Ectodermal cell (in vitro differentiated cells): ENCODE measurements at regions not wholly inside any gene's neighbourhood (a gene's known extent, or its start where the extent isn't known, plus 50 kb on each side); places are given as distances from the start of the nearest gene placed in this dataset.

Experiments used
- H3K27ac ChIP-seq: 2 replicates; pipeline ENCODE4 v1.7.0; 2013; ENCODE audit warnings: mild to moderate bottlenecking, low read depth, low read length; ENCODE audit not compliant: insufficient read depth, poor library complexity, severe bottlenecking
- H3K27me3 ChIP-seq: 2 replicates; pipeline ENCODE4 v1.7.0; 2013; ENCODE audit warnings: mild to moderate bottlenecking, low read length; ENCODE audit not compliant: insufficient read depth, control insufficient read depth, poor library complexity, severe bottlenecking
- H3K36me3 ChIP-seq: one replicate; pipeline ENCODE4 v1.7.0; 2013; ENCODE audit warnings: low read length; ENCODE audit not compliant: control insufficient read depth, insufficient read depth
- H3K4me1 ChIP-seq: one replicate; pipeline ENCODE4 v1.7.0; 2013; ENCODE audit warnings: low read length; ENCODE audit not compliant: control insufficient read depth, insufficient read depth
- H3K4me3 ChIP-seq: 2 replicates; pipeline ENCODE4 v1.7.0; 2013; ENCODE audit warnings: low read depth, low read length, control low read depth; ENCODE audit not compliant: insufficient read depth
- H3K9me3 ChIP-seq: 2 replicates; pipeline ENCODE4 v1.7.0; 2013; ENCODE audit warnings: mild to moderate bottlenecking, low read length, moderate library complexity; ENCODE audit not compliant: control insufficient read depth
- WGBS, 2 experiments: methylation state at CpG; one replicate each; pipeline ENCODE4 v1.1.7; 2013; ENCODE audit warnings: missing lambda C conversion rate in 2 of 2; 5-methylcytosine and 5-hydroxymethylcytosine counted together

- Histone ChIP-seq H3K36me3 (no peaks in the 10 kb centered on the region), H3K4me1 (peaks cover 4% of the 10 kb centered on the region), H3K27ac (no peak overlapping the region), H3K4me3 (no peak overlapping the region), H3K9me3 (no peaks in the 10 kb centered on the region), H3K27me3 (no peaks in the 10 kb centered on the region)
- WGBS, 2 experiments: 88 to 94% methylated on average over 3 of the region's 3 CpGs
These were observed 157.6 kb downstream of the GASK1B start for GRCh38 chr4:158015241-158015640.

DNA sequence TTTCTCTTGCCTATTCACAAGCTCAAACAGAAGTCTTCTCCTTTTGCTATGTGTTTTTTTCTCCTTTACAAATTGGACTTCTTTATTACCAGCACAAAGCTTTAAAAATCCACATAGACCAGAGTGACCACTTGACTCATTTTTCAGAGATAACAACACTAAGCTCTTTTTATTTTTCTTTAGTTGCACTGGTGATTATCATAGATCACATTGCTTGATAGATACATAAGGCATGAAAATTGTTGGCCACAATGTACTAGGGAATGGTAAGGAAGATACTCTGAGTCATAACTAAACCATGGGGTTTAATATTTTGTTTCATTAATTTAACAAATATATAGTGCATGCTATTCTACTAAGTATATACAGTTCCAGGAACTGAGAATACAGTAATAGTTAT is 159.0 kb downstream of the GASK1B start:
- Histone ChIP-seq H3K9me3 (no peaks in the 10 kb centered on the region), H3K27me3 (no peaks in the 10 kb centered on the region), H3K4me1 (peaks cover 4% of the 10 kb centered on the region), H3K36me3 (no peaks in the 10 kb centered on the region), H3K4me3 (no peak overlapping the region), H3K27ac (no peak overlapping the region)

DNA sequence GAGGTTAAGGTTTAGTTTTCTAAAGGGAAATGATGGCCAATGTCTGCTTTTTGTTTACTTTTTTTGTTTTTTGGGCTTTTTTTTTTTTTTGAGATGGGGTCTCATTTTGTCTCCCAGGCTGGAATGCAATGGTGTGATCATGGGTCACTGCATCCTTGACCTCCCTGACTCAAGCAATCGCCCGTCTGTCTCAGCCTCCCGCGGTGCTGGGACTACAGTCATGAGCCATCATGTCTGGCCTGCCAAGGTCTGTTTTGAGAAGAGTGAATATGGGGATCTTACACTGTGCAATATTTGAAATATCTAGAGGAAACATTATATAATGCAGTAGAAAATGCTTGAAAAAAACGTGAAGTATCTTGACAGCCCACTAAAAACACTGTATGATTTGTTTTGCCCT is 162.5 kb downstream of the GASK1B start:
- no peaks in the 10 kb centered on the region for H3K27me3 ChIP-seq
- peak overlapping the region; percentile 38 for H3K27ac ChIP-seq
- H3K4me1 ChIP-seq: no peaks in the 10 kb centered on the region
- no peak overlapping the region for H3K4me3 ChIP-seq
- no peaks in the 10 kb centered on the region for H3K36me3 ChIP-seq
- no peaks in the 10 kb centered on the region for H3K9me3 ChIP-seq
- 66 to 78% methylated on average over 3 to 5 of the region's 5 CpGs for WGBS, 2 experiments

- H3K27me3 ChIP-seq: no peaks in the 10 kb centered on the region
- no peaks in the 10 kb centered on the region for H3K4me1 ChIP-seq
- WGBS, 2 experiments: 97 to 98% methylated on average over 6 of the region's 6 CpGs
- H3K36me3 ChIP-seq: no peaks in the 10 kb centered on the region
- H3K4me3 ChIP-seq: no peak overlapping the region
- H3K27ac ChIP-seq: no peak overlapping the region
- no peaks in the 10 kb centered on the region for H3K9me3 ChIP-seq
These were observed 164.1 kb downstream of the GASK1B start for GRCh38 chr4:158008551-158009218.

GRCh38 chr4:158007566-158007965 is 165.3 kb downstream of the GASK1B start:
- H3K4me3 ChIP-seq: no peak overlapping the region
- H3K4me1 ChIP-seq: no peaks in the 10 kb centered on the region
- H3K27me3 ChIP-seq: no peaks in the 10 kb centered on the region
- no peaks in the 10 kb centered on the region for H3K36me3 ChIP-seq
- no peaks in the 10 kb centered on the region for H3K9me3 ChIP-seq
- no peak overlapping the region for H3K27ac ChIP-seq
- 92 to 93% methylated on average over 3 of the region's 3 CpGs for WGBS, 2 experiments

GRCh38 chr4:158006990-158007389 is 165.8 kb downstream of the GASK1B start:
- Histone ChIP-seq H3K27me3 (no peaks in the 10 kb centered on the region), H3K27ac (no peak overlapping the region), H3K9me3 (no peaks in the 10 kb centered on the region), H3K4me3 (no peak overlapping the region), H3K36me3 (no peaks in the 10 kb centered on the region), H3K4me1 (no peaks in the 10 kb centered on the region)

DNA sequence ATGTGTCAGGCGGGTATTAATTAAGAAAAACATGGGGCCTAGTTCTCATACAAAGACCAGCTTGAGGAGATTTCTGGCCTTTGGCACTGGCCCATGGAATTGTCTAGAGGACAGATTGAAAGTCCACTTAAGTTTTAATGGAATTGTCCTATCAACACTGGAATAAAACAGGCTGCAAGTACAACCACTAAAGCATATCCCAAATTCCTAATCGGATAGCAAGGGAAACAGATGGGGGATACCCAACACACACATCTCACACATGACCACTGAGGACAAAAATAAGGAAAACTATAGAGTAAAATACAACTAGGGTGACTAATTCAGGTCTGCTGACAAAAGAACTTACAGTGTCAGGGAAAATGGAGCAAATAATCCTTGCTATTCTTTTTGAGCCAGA is 167.8 kb downstream of the GASK1B start:
- 94 to 95% methylated on average over 1 to 2 of the region's 2 CpGs for WGBS, 2 experiments
- H3K4me1 ChIP-seq: no peaks in the 10 kb centered on the region

GRCh38 chr4:158004101-158004500 is 168.7 kb downstream of the GASK1B start:
- no peaks in the 10 kb centered on the region for H3K9me3 ChIP-seq
- H3K4me3 ChIP-seq: no peak overlapping the region
- no peaks in the 10 kb centered on the region for H3K4me1 ChIP-seq
- H3K36me3 ChIP-seq: no peaks in the 10 kb centered on the region
- no peaks in the 10 kb centered on the region for H3K27me3 ChIP-seq
- H3K27ac ChIP-seq: no peak overlapping the region
- 85 to 88% methylated on average over 5 of the region's 5 CpGs for WGBS, 2 experiments

More for the DNA sequence above, 167.8 kb downstream of the GASK1B start:
- Histone ChIP-seq H3K4me3 (no peak overlapping the region), H3K9me3 (no peaks in the 10 kb centered on the region), H3K27ac (no peak overlapping the region), H3K36me3 (no peaks in the 10 kb centered on the region), H3K27me3 (no peaks in the 10 kb centered on the region)

DNA sequence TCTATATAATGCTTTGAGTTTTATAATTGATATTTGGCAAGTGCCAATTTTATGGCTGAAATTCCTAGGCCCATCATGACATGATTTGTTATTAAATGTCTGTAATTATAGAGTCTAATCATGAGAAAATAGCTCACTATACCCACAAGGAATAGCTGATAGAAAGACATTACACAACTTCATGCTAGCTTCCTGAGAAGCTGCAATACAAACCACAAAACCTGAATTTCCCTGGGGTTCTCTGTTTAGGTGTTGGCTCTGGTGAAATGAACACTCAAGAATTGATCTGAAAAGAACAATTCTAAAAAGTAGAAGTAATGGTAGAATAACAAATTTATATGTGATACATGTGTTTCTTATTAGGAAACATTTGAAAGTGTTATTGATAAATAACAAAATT is 169.6 kb downstream of the GASK1B start:
- Histone ChIP-seq H3K4me3 (no peak overlapping the region), H3K9me3 (no peaks in the 10 kb centered on the region), H3K27me3 (no peaks in the 10 kb centered on the region), H3K27ac (no peak overlapping the region), H3K4me1 (no peaks in the 10 kb centered on the region), H3K36me3 (no peaks in the 10 kb centered on the region)

- Histone ChIP-seq H3K36me3 (no peaks in the 10 kb centered on the region), H3K9me3 (no peaks in the 10 kb centered on the region), H3K4me3 (no peak overlapping the region), H3K27ac (no peak overlapping the region), H3K27me3 (no peaks in the 10 kb centered on the region), H3K4me1 (no peaks in the 10 kb centered on the region)
- WGBS, 2 experiments: 96 to 100% methylated on average over 1 of the region's 1 CpG
These were observed 170.7 kb downstream of the GASK1B start for GRCh38 chr4:158002173-158002572.

DNA sequence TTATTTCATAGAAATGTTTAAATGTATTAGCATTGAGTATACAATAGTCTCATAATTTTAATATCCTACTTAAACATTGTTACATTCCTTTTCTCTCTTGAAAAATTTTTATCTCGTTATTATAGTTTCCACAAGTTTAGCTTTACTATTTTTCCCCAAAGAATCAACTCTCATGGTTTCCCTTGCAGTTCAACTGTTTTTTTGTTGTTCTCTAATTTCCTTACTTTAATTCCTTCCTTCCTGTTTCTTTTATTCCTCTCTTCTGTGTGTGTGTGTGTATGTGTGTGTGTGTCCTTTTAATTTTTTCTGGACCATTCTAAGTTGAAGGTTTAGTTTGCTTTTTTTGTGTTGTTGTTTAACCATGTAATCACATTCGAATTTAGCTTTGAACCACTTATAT is 171.1 kb downstream of the GASK1B start:
- no peaks in the 10 kb centered on the region for H3K9me3 ChIP-seq
- no peaks in the 10 kb centered on the region for H3K4me1 ChIP-seq
- no peaks in the 10 kb centered on the region for H3K27me3 ChIP-seq
- H3K4me3 ChIP-seq: no peak overlapping the region
- WGBS, 2 experiments: 96 to 97% methylated on average over 1 of the region's 2 CpGs
- no peak overlapping the region for H3K27ac ChIP-seq
- no peaks in the 10 kb centered on the region for H3K36me3 ChIP-seq
